ENCODE measurements at regions not wholly inside any gene's neighbourhood (a gene's known extent, or its start where the extent isn't known, plus 50 kb on each side); places are given as distances from the start of the nearest gene placed in this dataset.

GRCh38 chr3:84666468-84666867, 292.3 kb upstream of the CADM2 start:
- Histone ChIP-seq H2BK20ac (ENCODE audit: low read depth, low read length) (no peak overlapping the region), H2BK15ac (ENCODE audit: low read depth, low read length) (no peak overlapping the region), H3K23ac (ENCODE audit: low read depth, low read length) (no peak overlapping the region), H3K4me3 (ENCODE audit: insufficient read depth, low read depth, low read length) (no peak overlapping the region), H4K91ac (ENCODE audit: insufficient read depth, low read depth, low read length) (no peak overlapping the region), H3K4me1 (ENCODE audit: control insufficient read depth, insufficient read depth, low read length) (no peaks in the 10 kb centered on the region), H3K27ac (ENCODE audit: insufficient read depth, low read length) (no peak overlapping the region), H4K8ac (ENCODE audit: low read depth in 2 of 2, low read length in 2 of 2) (no peak overlapping the region), H4K5ac (ENCODE audit: low read depth, low read length) (no peak overlapping the region), H3K14ac (replicated peaks; ENCODE audit: low read depth, low read length) (no peak overlapping the region), H2BK5ac (ENCODE audit: low read depth, low read length, poor library complexity, severe bottlenecking) (no peak overlapping the region), H2AK5ac (ENCODE audit: low read depth, low read length) (no peak overlapping the region), H3K9me1 (ENCODE audit: insufficient read depth, low read length) (no peaks in the 10 kb centered on the region), H3K36me3 (ENCODE audit: control insufficient read depth, insufficient read depth, low read length) (no peaks in the 10 kb centered on the region), H3K27me3 (ENCODE audit: control insufficient read depth, insufficient read depth, low read length) (no peaks in the 10 kb centered on the region), H3K56ac (ENCODE audit: extremely low read depth, insufficient read depth, low read length) (no peak overlapping the region), H3K18ac (ENCODE audit: low read depth, low read length) (no peak overlapping the region), H4K20me1 (ENCODE audit: insufficient read depth, low read length) (no peaks in the 10 kb centered on the region), H2AFZ (replicated peaks; ENCODE audit: low read length, poor library complexity) (no peak overlapping the region), H2BK120ac (ENCODE audit: low read depth, low read length) (no peak overlapping the region), H3K79me1 (ENCODE audit: low read depth in 1 of 2, low read length in 2 of 2) (no peaks in the 10 kb centered on the region), H3K9me3 (ENCODE audit: control insufficient read depth, insufficient read depth, low read length) (no peaks in the 10 kb centered on the region), H3K4ac (ENCODE audit: low read depth, low read length) (no peak overlapping the region), H2AK9ac (replicated peaks; ENCODE audit: low read depth, low read length, poor library complexity) (no peak overlapping the region), H3K4me2 (ENCODE audit: low read depth, low read length) (no peak overlapping the region), H3K9ac (ENCODE audit: low read depth, low read length) (no peak overlapping the region)
- intact Hi-C loops (cut with micrococcal nuclease) = no loop called here
- DNase-seq = no peak
- BruUV-seq (replicated peaks) = no TSS peak
- in situ Hi-C loops (cut with MboI; ENCODE audit: low sequenced_read_pairs) = no loop called here
- TF ChIP-seq, protein P1, sequence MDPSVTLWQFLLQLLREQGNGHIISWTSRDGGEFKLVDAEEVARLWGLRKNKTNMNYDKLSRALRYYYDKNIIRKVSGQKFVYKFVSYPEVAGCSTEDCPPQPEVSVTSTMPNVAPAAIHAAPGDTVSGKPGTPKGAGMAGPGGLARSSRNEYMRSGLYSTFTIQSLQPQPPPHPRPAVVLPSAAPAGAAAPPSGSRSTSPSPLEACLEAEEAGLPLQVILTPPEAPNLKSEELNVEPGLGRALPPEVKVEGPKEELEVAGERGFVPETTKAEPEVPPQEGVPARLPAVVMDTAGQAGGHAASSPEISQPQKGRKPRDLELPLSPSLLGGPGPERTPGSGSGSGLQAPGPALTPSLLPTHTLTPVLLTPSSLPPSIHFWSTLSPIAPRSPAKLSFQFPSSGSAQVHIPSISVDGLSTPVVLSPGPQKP (IDR thresholded peaks at IDR 0.05; ENCODE audit: borderline replicate concordance, low read depth, low read length) = no peak
- TF ChIP-seq SMC3 (IDR thresholded peaks at IDR 0.05; ENCODE audit: low read depth, low read length) = no peak
- TF ChIP-seq RCOR1 (IDR thresholded peaks at IDR 0.05; ENCODE audit: insufficient replicate concordance, low read length) = no peak
- TF ChIP-seq CTCF (conservative IDR thresholded peaks at IDR 0.05; ENCODE audit: low read depth, low read length) = no peak
- no peak for TF ChIP-seq NFE2L2 (IDR thresholded peaks at IDR 0.05; ENCODE audit: low read depth, low read length)
- TF ChIP-seq RAD21 (IDR thresholded peaks at IDR 0.05; ENCODE audit: low read length) = no peak
- TF ChIP-seq, protein P2, sequence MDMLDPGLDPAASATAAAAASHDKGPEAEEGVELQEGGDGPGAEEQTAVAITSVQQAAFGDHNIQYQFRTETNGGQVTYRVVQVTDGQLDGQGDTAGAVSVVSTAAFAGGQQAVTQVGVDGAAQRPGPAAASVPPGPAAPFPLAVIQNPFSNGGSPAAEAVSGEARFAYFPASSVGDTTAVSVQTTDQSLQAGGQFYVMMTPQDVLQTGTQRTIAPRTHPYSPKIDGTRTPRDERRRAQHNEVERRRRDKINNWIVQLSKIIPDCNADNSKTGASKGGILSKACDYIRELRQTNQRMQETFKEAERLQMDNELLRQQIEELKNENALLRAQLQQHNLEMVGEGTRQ (IDR thresholded peaks at IDR 0.05; ENCODE audit: low read depth, low read length) = no peak
- no peak for TF ChIP-seq MXI1 (IDR thresholded peaks at IDR 0.05; ENCODE audit: borderline replicate concordance, low read depth, low read length)
- no peak for TF ChIP-seq MAFK (IDR thresholded peaks at IDR 0.05; ENCODE audit: low read depth, low read length)
- no peak for TF ChIP-seq CEBPB (IDR thresholded peaks at IDR 0.05; ENCODE audit: low read depth, low read length)
- no peak for TF ChIP-seq FOS (IDR thresholded peaks at IDR 0.05; ENCODE audit: low read depth, low read length)
- dilution Hi-C loops (cut with HindIII; ENCODE audit: low sequenced_read_pairs, unreplicated experiment) = no loop called here
- no peak for ATAC-seq (ENCODE audit: low read depth)
- ChIA-PET POLR2A (ENCODE audit: unreplicated experiment) (no interaction called here), CTCF (no interaction called here)

All from IMR-90 (cell line).